Forelimb muscle (tissue), 1 donor: ENCODE measurements at regions not wholly inside any gene's neighbourhood (a gene's known extent, or its start where the extent isn't known, plus 50 kb on each side); places are given as distances from the start of the nearest gene placed in this dataset.
A peak's percentile ranks its signal among the peaks of the same experiment; 100 is the strongest.
"Not testable (repeated sequence)": the region's sequence is repeated elsewhere in the genome, so short reads cannot be mapped to it uniquely, and the experiment has no call there.

Experiments used
- DNase-seq: peaks from one replicate; pipeline ENCODE4 v3.0.0-alpha.2; 2013; ENCODE audit warnings: low read depth

- DNase-seq, result no peak
These were observed 185.8 kb upstream of the FLRT2 start for GRCh38 chr14:85344171-85344570.

- DNase-seq, result no peak
These were observed 184.9 kb upstream of the FLRT2 start for GRCh38 chr14:85344847-85345570.

DNA sequence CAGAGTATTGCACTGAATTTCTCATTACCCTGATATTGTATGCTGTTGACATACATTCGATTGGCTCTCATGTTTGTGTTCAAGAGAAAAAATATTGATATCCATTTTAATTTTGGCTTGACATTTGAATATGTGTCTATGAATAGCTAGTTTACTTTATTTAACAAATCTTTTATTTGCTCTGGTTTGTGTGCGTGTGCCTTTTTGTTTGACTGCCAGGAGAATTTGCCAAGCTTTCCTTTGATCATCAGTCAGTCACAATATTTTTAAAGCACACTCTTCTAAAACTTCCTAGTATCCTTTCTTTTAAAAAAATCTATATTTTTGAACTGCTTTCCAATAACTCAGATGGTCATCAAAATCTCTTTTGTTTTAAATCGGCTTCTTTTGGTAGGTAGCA lies 179.3 kb upstream of the FLRT2 start:
- no peak for DNase-seq

GRCh38 chr14:85352588-85352987 lies 177.4 kb upstream of the FLRT2 start:
- not testable (repeated sequence) for DNase-seq

DNA sequence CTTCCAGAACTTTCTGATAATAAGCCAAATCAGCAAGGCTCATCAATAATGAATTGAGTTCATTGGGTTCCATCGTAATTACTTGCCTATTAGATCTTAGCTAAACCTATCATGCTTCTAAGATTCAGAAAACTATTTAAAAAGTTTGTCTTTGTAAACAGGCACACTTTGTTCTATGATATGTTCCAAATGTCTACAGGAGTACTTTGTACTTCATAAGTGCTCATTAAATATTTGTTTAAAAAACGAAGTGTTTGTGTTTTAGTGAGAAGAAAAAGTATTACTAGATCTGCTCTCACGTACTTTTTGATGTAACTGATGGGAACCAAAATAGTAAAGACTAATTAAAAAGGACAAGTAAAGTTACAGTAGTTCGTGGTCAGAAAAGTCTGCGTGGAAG lies 172.8 kb upstream of the FLRT2 start:
- no peak for DNase-seq

GRCh38 chr14:85358136-85358785 lies 171.7 kb upstream of the FLRT2 start:
- no peak for DNase-seq

DNA sequence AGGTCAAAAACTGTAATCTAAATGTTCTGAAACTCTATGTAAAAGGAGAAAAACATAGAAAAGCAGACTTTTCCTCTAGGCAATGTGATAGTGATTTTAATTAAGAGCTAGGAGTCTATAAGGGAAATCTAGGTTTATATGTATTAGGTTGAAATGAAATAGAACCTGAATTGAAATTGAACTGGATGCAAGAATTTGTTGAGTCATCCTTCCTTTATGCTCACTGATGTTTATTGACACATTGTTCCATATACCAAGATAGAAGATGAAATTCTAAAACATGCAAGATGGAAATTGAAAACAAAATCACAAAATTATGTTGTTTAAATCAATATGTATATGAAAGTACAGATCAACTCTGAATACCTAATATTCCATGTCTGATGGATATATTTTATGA lies 170.4 kb upstream of the FLRT2 start:
- no peak for DNase-seq

- no peak for DNase-seq
These were observed 166.6 kb upstream of the FLRT2 start for GRCh38 chr14:85363358-85363757.

- DNase-seq, result no peak
These were observed 163.7 kb upstream of the FLRT2 start for GRCh38 chr14:85366226-85366625.

- no peak for DNase-seq
These were observed 149.1 kb upstream of the FLRT2 start for GRCh38 chr14:85380881-85381280.

DNA sequence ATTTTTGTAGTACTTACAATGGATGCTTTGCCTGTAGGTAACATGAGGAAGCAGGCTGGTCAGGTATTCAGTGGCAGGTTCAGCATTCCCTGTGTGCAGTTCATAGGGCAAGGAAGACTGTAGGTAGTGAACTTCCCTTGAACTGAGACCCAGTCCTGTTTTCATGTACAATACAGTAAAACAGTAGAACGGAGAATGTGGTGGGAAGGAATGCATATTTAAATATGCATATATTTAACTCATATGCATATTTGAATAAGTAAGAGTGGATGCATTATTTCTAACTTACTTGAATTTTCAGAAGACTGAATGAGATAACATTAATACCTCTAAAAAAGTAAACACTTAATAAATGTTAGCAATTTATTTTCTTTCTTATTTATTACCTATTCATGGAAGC lies 147.6 kb upstream of the FLRT2 start:
- DNase-seq, result no peak

DNA sequence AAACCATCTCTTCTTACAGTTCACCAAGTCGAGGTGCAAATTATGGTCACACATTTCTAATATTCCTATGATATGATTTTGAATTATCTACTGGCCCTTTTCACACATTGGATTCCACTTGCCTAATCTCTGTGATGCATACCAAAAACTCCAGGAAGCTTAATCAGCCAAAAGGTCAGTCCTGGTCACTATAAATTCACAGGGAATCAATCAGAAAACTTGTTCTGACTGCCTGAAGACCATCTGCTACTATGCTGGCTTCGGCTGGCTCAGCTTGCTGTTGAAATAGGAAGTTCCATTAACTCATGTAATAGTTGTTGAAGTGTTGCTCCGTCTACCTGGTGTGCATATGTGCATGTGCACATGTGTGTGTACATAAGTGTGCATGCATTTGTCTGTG lies 142.8 kb upstream of the FLRT2 start:
- no peak for DNase-seq

DNA sequence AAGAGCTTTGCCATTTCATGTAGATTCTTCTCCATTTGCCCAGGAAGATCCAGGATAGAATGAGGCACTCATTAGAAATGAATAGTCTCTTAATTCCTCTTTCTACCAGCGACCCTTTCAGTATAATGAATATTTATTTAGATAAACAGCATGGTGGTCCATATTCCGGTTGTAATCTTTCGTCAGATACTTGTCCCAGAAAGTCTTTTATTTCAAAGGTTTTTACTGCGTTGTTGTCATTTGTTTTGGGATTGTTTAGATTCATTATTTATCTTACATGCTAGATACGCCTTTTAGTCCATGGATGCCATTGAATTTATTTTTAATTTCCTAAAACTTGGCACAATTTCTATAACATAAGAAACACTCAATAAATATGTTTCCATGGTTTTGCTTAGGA lies 139.7 kb upstream of the FLRT2 start:
- no peak for DNase-seq

GRCh38 chr14:85391455-85391854 lies 138.5 kb upstream of the FLRT2 start:
- DNase-seq, result no peak

GRCh38 chr14:85391892-85392291 lies 138.1 kb upstream of the FLRT2 start:
- no peak for DNase-seq

GRCh38 chr14:85399186-85399585 lies 130.8 kb upstream of the FLRT2 start:
- DNase-seq, result no peak

DNA sequence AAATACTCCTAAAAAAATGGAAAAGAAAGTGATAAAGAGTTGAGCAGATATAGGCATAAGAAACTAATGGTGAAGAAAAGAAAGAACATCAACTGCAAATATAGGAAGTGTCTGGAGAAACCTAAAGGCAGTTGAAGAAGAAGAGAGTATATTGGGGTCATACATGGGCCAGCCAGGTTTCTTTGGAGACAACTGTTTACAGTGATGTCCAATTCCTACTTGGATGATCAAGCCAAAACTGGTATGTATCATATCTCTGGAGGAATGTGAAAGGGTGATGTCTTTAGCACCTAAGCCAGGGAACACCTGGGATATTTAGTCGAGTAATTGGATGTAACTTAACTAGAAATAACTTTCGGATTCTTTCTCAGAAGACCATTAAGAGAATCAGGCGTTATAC lies 129.3 kb upstream of the FLRT2 start:
- peak; percentile 50 for DNase-seq

GRCh38 chr14:85401384-85401783 lies 128.6 kb upstream of the FLRT2 start:
- peak; percentile 79 for DNase-seq

- DNase-seq, result no peak
These were observed 127.3 kb upstream of the FLRT2 start for GRCh38 chr14:85402569-85403162.

DNA sequence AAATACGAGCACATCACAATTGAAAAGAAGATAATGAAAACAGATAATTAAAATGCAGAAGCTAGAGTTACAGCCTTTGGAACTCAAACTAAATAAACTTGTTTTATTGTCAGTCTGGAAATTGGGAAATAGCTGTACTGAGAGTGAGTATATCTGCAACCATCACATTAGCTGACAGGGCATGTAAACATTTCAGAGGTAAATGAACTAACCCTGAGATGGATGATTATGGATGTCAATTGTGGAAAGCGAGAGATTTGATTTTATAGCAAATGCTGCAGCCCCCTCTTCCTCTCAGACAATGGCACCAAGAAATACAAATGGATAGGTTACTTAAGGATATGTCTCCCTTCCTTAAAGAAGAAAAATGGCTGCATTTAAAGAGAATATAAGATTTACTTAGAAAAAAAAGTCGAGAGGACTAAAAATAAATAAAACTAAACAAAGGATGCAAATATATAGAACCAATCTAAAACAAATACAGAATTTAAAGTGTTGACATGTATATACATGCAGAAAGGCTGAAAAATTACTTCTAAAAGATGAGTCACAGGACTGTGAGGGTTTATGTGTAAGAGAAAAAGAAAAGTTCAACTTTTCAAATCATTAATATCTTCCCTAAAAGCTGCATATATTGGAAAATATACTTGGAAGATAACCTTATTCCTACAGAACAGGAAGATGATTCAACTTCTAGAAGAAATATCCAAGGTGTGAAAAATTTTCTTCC lies 120.3 kb upstream of the FLRT2 start:
- no peak for DNase-seq

DNA sequence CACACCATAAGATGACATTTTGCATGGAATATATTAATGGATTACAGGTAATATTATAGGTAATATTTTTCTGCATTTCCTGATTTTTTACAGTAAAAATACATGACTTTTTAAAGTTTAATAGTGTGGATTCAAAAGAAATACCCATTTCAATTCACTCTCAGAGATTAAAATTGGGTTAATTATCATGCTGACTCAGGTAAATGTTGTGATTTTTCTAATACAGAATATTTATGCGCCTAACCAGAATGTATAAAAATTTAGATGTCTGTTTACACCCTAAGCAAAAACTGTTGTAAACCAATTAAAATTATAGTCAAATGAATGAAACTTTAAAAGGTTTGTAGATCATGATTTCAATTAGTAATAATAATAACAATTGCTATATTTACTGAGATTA lies 117.2 kb upstream of the FLRT2 start:
- DNase-seq, result no peak

- no peak for DNase-seq
These were observed 116.0 kb upstream of the FLRT2 start for GRCh38 chr14:85413836-85414526.
